Stomach (tissue), 8 donors: ENCODE measurements at regions not wholly inside any gene's neighbourhood (a gene's known extent, or its start where the extent isn't known, plus 50 kb on each side); places are given as distances from the start of the nearest gene placed in this dataset.
"Not testable (repeated sequence)": the region's sequence is repeated elsewhere in the genome, so short reads cannot be mapped to it uniquely, and the experiment has no call there.

Experiments used
- DNase-seq, 2 donors: peaks; one replicate each; pipeline versions ENCODE4 v3.0.0 to v3.0.0-alpha.2; 2013 to 2019
- H3K27ac ChIP-seq, 5 donors: fragments of 200-600 bp in 4 of 5; sonication (generic) in 4 of 5; one replicate each; pipeline ENCODE4 v1.5.1; 2013 to 2019; ENCODE audit warnings: mild to moderate bottlenecking in 1 of 5, moderate library complexity in 1 of 5
- H3K27me3 ChIP-seq, 3 donors: fragments of 200-600 bp; sonication (generic); one replicate each; pipeline ENCODE4 v1.5.1; 2017 to 2019; ENCODE audit warnings: mixed run types in 1 of 3
- H3K36me3 ChIP-seq, 4 donors: fragments of 200-600 bp; sonication (generic); 1 replicate in 3 of 4; 2 replicates in 1 of 4; pipeline ENCODE4 v1.5.1; 2016 to 2019
- H3K4me1 ChIP-seq, 4 donors: fragments of 200-600 bp; sonication (generic); one replicate each; pipeline ENCODE4 v1.5.1; 2016 to 2019
- H3K4me3 ChIP-seq, 4 donors: fragments of 200-600 bp; sonication (generic) in 3 of 4; one replicate each; pipeline ENCODE4 v1.5.1; 2016 to 2019; ENCODE audit warnings: mild to moderate bottlenecking in 1 of 4
- H3K9me3 ChIP-seq, 4 donors: fragments of 200-600 bp; sonication (generic); one replicate each; pipeline ENCODE4 v1.5.1; 2016 to 2019
- CTCF ChIP-seq, 7 experiments: fragments of 450-650 bp in 4 of 7; fragments of 200-600 bp in 3 of 7; sonication (generic) in 3 of 7; IDR thresholded peaks; one replicate each; pipeline ENCODE4 v1.5.1; 2016 to 2019; ENCODE audit warnings: antibody characterized with exemption in 7 of 7, control low read depth in 2 of 7, mild to moderate bottlenecking in 1 of 7
- EP300 ChIP-seq: sonication (generic); formaldehyde crosslinking; IDR thresholded peaks from one replicate; pipeline ENCODE4 v1.6.1; 2017; ENCODE audit warnings: antibody characterized with exemption
- POLR2A ChIP-seq, 4 donors: fragments of 450-650 bp; IDR thresholded peaks; one replicate each; pipeline ENCODE4 v1.6.1; 2016; ENCODE audit warnings: antibody characterized with exemption in 4 of 4, control low read depth in 2 of 4, mild to moderate bottlenecking in 1 of 4, moderate library complexity in 1 of 4
- POLR2AphosphoS5 ChIP-seq, 3 donors: sonication (generic); formaldehyde crosslinking; IDR thresholded peaks; one replicate each; pipeline ENCODE4 v1.6.1; 2016; ENCODE audit warnings: antibody characterized with exemption in 3 of 3
- WGBS, 5 donors: extraction: QIAGEN DNeasy Blood & Tissue Kit in 3 of 5; methylation state at CpG; one replicate each; pipeline versions ENCODE4 v1.1.5 to v1.1.7; 2013 to 2018; 5-methylcytosine and 5-hydroxymethylcytosine counted together
- intact Hi-C: fragments of 100-400 bp; cut with DNase I; formaldehyde crosslinking; loops from one replicate; pipeline ENCODE4 v1.15.1; 2023; ENCODE audit warnings: low total_unique reads
- donor health status: healthy with polysubstance abuse.
- donor health status: Bipolar disorder and iron deficiency.
- donor health status: healthy.

- Histone ChIP-seq H3K4me3 (no peak overlapping the region), H3K9me3 (no peaks in the 10 kb centered on the region), H3K36me3 (no peaks in the 10 kb centered on the region), H3K27ac (no peak overlapping the region), H3K4me1 (no peaks in the 10 kb centered on the region), H3K27me3 (no peaks in the 10 kb centered on the region)
- intact Hi-C loops = no loop called here
- 49 to 82% (median 62%) methylated on average over 4 of the region's 4 CpGs for WGBS, 5 donors
- TF ChIP-seq POLR2AphosphoS5 (IDR thresholded peaks at IDR 0.05) = no peak
- TF ChIP-seq POLR2A (IDR thresholded peaks at IDR 0.05) = no peak
- TF ChIP-seq EP300 = no peak
- TF ChIP-seq CTCF (IDR thresholded peaks at IDR 0.05) = no peak
- DNase-seq = no peak
Measured at GRCh38 chr22:41038732-41039131, 53.7 kb upstream of the EP300 start.

- H3K27ac ChIP-seq, H3K36me3 ChIP-seq, H3K27me3 ChIP-seq, H3K4me1 ChIP-seq, H3K9me3 ChIP-seq, H3K4me3 ChIP-seq, intact Hi-C loops, DNase-seq: not testable (repeated sequence)
- WGBS, 5 donors = 87 to 93% (median 91%) methylated on average over 9 of the region's 9 CpGs
Measured at GRCh38 chr22:41039641-41040040, 52.8 kb upstream of the EP300 start.

- no peak for TF ChIP-seq CTCF (IDR thresholded peaks at IDR 0.05)
- no peak for TF ChIP-seq POLR2A (IDR thresholded peaks at IDR 0.05)
- no peak for TF ChIP-seq POLR2AphosphoS5 (IDR thresholded peaks at IDR 0.05)
- TF ChIP-seq EP300 = no peak
- WGBS, 5 donors = 61 to 75% (median 64%) methylated on average over 1 of the region's 1 CpG
Measured at GRCh38 chr22:41040483-41040882, 51.9 kb upstream of the EP300 start.

GRCh38 chr22:41041532-41041931, 50.9 kb upstream of the EP300 start:
- Histone ChIP-seq H3K9me3 (no peaks in the 10 kb centered on the region), H3K27ac (no peak overlapping the region), H3K27me3 (no peaks in the 10 kb centered on the region), H3K4me1 (no peaks in the 10 kb centered on the region), H3K4me3 (no peak overlapping the region), H3K36me3 (no peaks in the 10 kb centered on the region)
- no peak for DNase-seq
- intact Hi-C loops = no loop called here
- TF ChIP-seq EP300 (no peak), CTCF (IDR thresholded peaks at IDR 0.05) (no peak), POLR2AphosphoS5 (IDR thresholded peaks at IDR 0.05) (no peak), POLR2A (IDR thresholded peaks at IDR 0.05) (no peak)
- 86 to 96% (median 93%) methylated on average over 5 of the region's 5 CpGs for WGBS, 5 donors

More at GRCh38 chr22:41040483-41040882, 51.9 kb upstream of the EP300 start:
- H3K27ac ChIP-seq = no peak overlapping the region
- intact Hi-C loops = no loop called here
- no peak overlapping the region for H3K4me3 ChIP-seq
- H3K27me3 ChIP-seq = no peaks in the 10 kb centered on the region
- no peaks in the 10 kb centered on the region for H3K4me1 ChIP-seq
- DNase-seq = no peak
- no peaks in the 10 kb centered on the region for H3K36me3 ChIP-seq
- H3K9me3 ChIP-seq = no peaks in the 10 kb centered on the region
